ENCODE measurements at regions not wholly inside any gene's neighbourhood (a gene's known extent, or its start where the extent isn't known, plus 50 kb on each side); places are given as distances from the start of the nearest gene placed in this dataset.

DNA sequence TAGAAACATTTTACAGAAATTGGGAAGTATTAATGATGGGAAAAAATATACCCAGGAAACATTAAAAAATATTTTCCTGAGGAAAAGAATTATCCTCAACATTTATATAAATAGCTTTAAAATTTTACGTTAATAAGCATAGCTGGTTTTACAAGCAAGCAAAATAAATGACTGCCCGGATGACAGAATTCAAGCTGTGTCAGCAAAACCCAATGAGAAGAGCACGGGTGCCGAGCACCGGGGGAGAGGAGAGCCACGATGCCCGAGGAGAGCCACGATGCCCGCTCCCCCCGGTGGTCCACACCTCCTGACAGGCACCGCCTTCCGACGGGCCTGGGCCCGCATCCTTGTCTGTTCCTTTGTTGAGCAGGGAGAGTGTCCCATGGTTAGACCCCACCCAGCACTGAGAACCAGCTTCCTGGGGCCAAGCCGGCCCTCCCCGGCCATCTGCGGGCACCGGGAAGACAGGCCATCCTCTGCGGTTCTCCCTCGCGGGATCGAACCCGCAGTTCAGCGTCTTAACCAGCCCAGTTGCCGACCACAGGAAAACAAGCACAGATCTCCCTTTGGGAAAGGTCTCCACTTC, 63.3 kb upstream of the PDE10A start:
- ATAC-seq = no peak
- Histone ChIP-seq H3K27ac (no peak overlapping the region), H3K4me3 (no peak overlapping the region), H3K9me3 (no peaks in the 10 kb centered on the region), H3K4me1 (no peaks in the 10 kb centered on the region), H3K36me3 (no peaks in the 10 kb centered on the region), H3K27me3 (no peaks in the 10 kb centered on the region)
- in situ Hi-C loops (cut with MboI; ENCODE audit: low sequenced_read_pairs in 4 of 4) = loop anchor here in 1 of 4 donors (10.0 kb wide), 1 partner anchor 118 kb away; no protein-coding TSS in a partner anchor
- intact Hi-C loops (cut with DNase I; ENCODE audit: low total_unique reads) = no loop called here
- no peak for DNase-seq
- TF ChIP-seq, protein P1, sequence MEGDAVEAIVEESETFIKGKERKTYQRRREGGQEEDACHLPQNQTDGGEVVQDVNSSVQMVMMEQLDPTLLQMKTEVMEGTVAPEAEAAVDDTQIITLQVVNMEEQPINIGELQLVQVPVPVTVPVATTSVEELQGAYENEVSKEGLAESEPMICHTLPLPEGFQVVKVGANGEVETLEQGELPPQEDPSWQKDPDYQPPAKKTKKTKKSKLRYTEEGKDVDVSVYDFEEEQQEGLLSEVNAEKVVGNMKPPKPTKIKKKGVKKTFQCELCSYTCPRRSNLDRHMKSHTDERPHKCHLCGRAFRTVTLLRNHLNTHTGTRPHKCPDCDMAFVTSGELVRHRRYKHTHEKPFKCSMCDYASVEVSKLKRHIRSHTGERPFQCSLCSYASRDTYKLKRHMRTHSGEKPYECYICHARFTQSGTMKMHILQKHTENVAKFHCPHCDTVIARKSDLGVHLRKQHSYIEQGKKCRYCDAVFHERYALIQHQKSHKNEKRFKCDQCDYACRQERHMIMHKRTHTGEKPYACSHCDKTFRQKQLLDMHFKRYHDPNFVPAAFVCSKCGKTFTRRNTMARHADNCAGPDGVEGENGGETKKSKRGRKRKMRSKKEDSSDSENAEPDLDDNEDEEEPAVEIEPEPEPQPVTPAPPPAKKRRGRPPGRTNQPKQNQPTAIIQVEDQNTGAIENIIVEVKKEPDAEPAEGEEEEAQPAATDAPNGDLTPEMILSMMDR (IDR thresholded peaks at IDR 0.05 in 4 of 5, conservative IDR thresholded peaks at IDR 0.05 in 1 of 5) = no peak
- no peak for TF ChIP-seq POLR2A (IDR thresholded peaks at IDR 0.05)

DNA sequence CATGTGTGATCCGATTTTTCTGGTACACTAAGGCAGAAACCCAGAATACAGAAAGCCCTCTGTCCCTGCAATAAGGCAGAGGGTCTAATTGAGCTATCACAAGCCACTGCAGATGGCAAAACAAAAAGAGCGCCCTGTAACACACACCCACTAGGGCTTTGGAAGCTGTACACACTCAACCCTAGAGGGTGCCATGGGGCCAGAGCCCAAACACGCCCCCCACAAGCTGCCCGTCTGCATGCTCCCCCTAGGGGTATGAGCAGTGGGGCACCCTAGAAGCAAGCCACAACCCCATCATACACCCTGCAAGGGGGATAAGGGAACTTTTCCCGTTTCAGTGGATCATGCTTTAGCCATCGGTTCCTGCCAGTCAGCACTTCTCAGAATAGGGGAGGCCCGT, 62.2 kb upstream of the PDE10A start:
- intact Hi-C loops (cut with DNase I; ENCODE audit: low total_unique reads) (no loop called here), in situ Hi-C loops (cut with MboI; ENCODE audit: low sequenced_read_pairs in 4 of 4) (loop anchor here in 1 of 4 donors (10.0 kb wide), 1 partner anchor 120 kb away; no protein-coding TSS in a partner anchor)
- ATAC-seq = no peak
- TF ChIP-seq, protein P1 (IDR thresholded peaks at IDR 0.05 in 4 of 5, conservative IDR thresholded peaks at IDR 0.05 in 1 of 5) = no peak
- TF ChIP-seq POLR2A (IDR thresholded peaks at IDR 0.05) = no peak
- Histone ChIP-seq H3K27ac (no peak overlapping the region), H3K27me3 (no peaks in the 10 kb centered on the region), H3K36me3 (no peaks in the 10 kb centered on the region), H3K9me3 (no peaks in the 10 kb centered on the region), H3K4me3 (no peak overlapping the region), H3K4me1 (no peaks in the 10 kb centered on the region)
- no peak for DNase-seq

DNA sequence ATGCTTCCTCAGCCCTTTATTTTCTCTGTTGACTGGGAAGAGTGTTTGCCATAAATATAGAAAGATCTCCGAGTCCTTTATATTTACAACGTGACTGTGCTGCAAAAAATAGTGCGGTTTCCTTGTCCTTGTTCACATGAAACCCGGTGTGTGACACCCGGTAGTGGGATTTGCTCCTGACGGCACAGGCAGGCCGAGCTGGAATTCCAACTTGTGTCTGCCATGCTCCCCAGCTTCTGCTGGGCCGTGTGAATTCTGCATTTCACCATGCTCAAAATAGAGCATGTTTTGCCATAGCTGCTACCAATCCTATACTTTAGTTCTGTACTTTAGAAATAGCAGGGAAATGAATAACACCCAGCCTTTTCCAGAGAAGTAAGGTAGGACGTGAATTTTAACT, 60.3 kb upstream of the PDE10A start:
- intact Hi-C loops (cut with DNase I; ENCODE audit: low total_unique reads) = no loop called here
- no peak overlapping the region for H3K4me3 ChIP-seq
- no peaks in the 10 kb centered on the region for H3K9me3 ChIP-seq
- no peak for TF ChIP-seq POLR2A (IDR thresholded peaks at IDR 0.05)
- TF ChIP-seq, protein P1 (IDR thresholded peaks at IDR 0.05 in 4 of 5, conservative IDR thresholded peaks at IDR 0.05 in 1 of 5) = no peak
- in situ Hi-C loops (cut with MboI; ENCODE audit: low sequenced_read_pairs in 4 of 4) = loop anchor here in 1 of 4 donors (10.0 kb wide), 1 partner anchor 121 kb away; no protein-coding TSS in a partner anchor
- no peaks in the 10 kb centered on the region for H3K4me1 ChIP-seq
- ATAC-seq (no peak), DNase-seq (no peak)
- no peaks in the 10 kb centered on the region for H3K27me3 ChIP-seq
- no peaks in the 10 kb centered on the region for H3K36me3 ChIP-seq
- H3K27ac ChIP-seq = no peak overlapping the region

DNA sequence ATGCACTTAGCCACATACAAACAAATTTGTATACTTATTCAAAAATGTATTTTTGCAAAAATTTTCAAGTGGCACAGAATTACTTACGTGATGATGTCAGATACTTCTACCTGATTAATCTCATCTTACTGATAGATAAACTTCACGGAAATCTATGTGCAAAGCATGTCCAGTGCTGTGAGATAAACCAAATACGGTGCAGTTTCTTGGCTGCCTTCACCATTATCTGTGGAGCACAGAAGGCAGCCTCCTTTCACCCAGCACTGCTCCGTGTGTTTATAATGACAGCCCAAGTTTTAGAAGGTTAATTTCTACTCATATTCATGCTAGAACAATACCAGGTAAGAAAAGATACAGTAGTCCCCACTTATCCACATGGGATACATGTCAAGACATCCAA, 59.0 kb upstream of the PDE10A start:
- TF ChIP-seq POLR2A (IDR thresholded peaks at IDR 0.05) = no peak
- TF ChIP-seq, protein P1 (IDR thresholded peaks at IDR 0.05 in 4 of 5, conservative IDR thresholded peaks at IDR 0.05 in 1 of 5) = no peak
- ATAC-seq (no peak), DNase-seq (no peak)
- H3K36me3 ChIP-seq = no peaks in the 10 kb centered on the region
- intact Hi-C loops (cut with DNase I; ENCODE audit: low total_unique reads) = no loop called here
- in situ Hi-C loops (cut with MboI; ENCODE audit: low sequenced_read_pairs in 4 of 4) = loop anchor here in 1 of 4 donors (10.0 kb wide), 1 partner anchor 123 kb away; no protein-coding TSS in a partner anchor
- no peaks in the 10 kb centered on the region for H3K4me1 ChIP-seq
- no peaks in the 10 kb centered on the region for H3K9me3 ChIP-seq
- no peak overlapping the region for H3K4me3 ChIP-seq
- H3K27ac ChIP-seq = no peak overlapping the region
- no peaks in the 10 kb centered on the region for H3K27me3 ChIP-seq

Measured in gastrocnemius medialis (tissue), 4 donors.